ENCODE measurements at regions not wholly inside any gene's neighbourhood (a gene's known extent, or its start where the extent isn't known, plus 50 kb on each side); places are given as distances from the start of the nearest gene placed in this dataset.
"Not testable (repeated sequence)": the region's sequence is repeated elsewhere in the genome, so short reads cannot be mapped to it uniquely, and the experiment has no call there.

GRCh38 chr2:192390401-192390800, 195.7 kb upstream of the TMEFF2 start:
- intact Hi-C loops (cut with micrococcal nuclease; ENCODE audit: unreplicated experiment) (no loop called here), in situ Hi-C loops (cut with HindIII; ENCODE audit: extremely low pct_ligation_motif_present, low pct_unique_long_range_greater_than_20kb) (no loop called here)
- POLR2A ChIA-PET = no interaction called here
- ATAC-seq = no peak
- Histone ChIP-seq H2AFZ (ENCODE audit: low read length) (no peak overlapping the region), H3K4me1 (ENCODE audit: insufficient read depth, low read length) (no peaks in the 10 kb centered on the region), H3K79me2 (ENCODE audit: insufficient read depth, low read length) (no peaks in the 10 kb centered on the region), H3K4me2 (ENCODE audit: low read depth, low read length) (no peak overlapping the region), H3K27ac (ENCODE audit: extremely low read length, insufficient read depth, low read length) (no peak overlapping the region), H4K20me1 (ENCODE audit: insufficient read depth, low read length) (no peaks in the 10 kb centered on the region), H3K36me3 (replicated peaks in 1 of 2; ENCODE audit: control insufficient read depth in 1 of 2, insufficient read depth in 2 of 2, low read length in 2 of 2) (no peaks in the 10 kb centered on the region), H3K9ac (ENCODE audit: insufficient read depth, low read depth, low read length) (no peak overlapping the region), H3K4me3 (replicated peaks in 1 of 3; ENCODE audit: insufficient read depth in 1 of 3, low read depth in 2 of 3, low read length in 3 of 3) (no peak overlapping the region), H3K9me3 (ENCODE audit: low read length) (no peaks in the 10 kb centered on the region), H3K27me3 (ENCODE audit: control insufficient read depth in 1 of 2, insufficient read depth in 2 of 2, low read length in 2 of 2) (no peaks in the 10 kb centered on the region)
- no peak for DNase-seq (ENCODE audit: low spot score)
- FAIRE-seq = no peak
- BruUV-seq (replicated peaks) = no TSS peak
- CTCF ChIA-PET (ENCODE audit: low intra/inter-chr PET ratio, low total read pairs) = no interaction called here
- TF ChIP-seq NR3C1 (CRISPR knock-in tag; IDR thresholded peaks at IDR 0.05) (no peak), HOXA9 (CRISPR knock-in tag; IDR thresholded peaks at IDR 0.05; ENCODE audit: borderline replicate concordance) (no peak), TAF1 (CRISPR knock-in tag; IDR thresholded peaks at IDR 0.05) (no peak)

- H3K27ac ChIP-seq (ENCODE audit: extremely low read length, insufficient read depth, low read length); H3K9me3 ChIP-seq (ENCODE audit: low read length); H2AFZ ChIP-seq (ENCODE audit: low read length); FAIRE-seq; H3K4me1 ChIP-seq (ENCODE audit: insufficient read depth, low read length); intact Hi-C loops (cut with micrococcal nuclease; ENCODE audit: unreplicated experiment); H3K9ac ChIP-seq (ENCODE audit: insufficient read depth, low read depth, low read length); H3K4me3 ChIP-seq (replicated peaks in 1 of 3; ENCODE audit: insufficient read depth in 1 of 3, low read depth in 2 of 3, low read length in 3 of 3); H4K20me1 ChIP-seq (ENCODE audit: insufficient read depth, low read length); H3K27me3 ChIP-seq (ENCODE audit: control insufficient read depth in 1 of 2, insufficient read depth in 2 of 2, low read length in 2 of 2); DNase-seq (ENCODE audit: low spot score); H3K4me2 ChIP-seq (ENCODE audit: low read depth, low read length); H3K36me3 ChIP-seq (replicated peaks in 1 of 2; ENCODE audit: control insufficient read depth in 1 of 2, insufficient read depth in 2 of 2, low read length in 2 of 2); POLR2A ChIA-PET; in situ Hi-C loops (cut with HindIII; ENCODE audit: extremely low pct_ligation_motif_present, low pct_unique_long_range_greater_than_20kb); CTCF ChIA-PET (ENCODE audit: low intra/inter-chr PET ratio, low total read pairs); H3K79me2 ChIP-seq (ENCODE audit: insufficient read depth, low read length); BruUV-seq (replicated peaks); ATAC-seq: not testable (repeated sequence)
- peak; percentile 93 for TF ChIP-seq MNT (IDR thresholded peaks at IDR 0.05)
- 0% methylated on average over 1 of the region's 1 CpG for WGBS (ENCODE audit: low lambda C conversion rate)
These were observed 189.5 kb upstream of the TMEFF2 start for GRCh38 chr2:192384191-192384590.
